ENCODE measurements at regions not wholly inside any gene's neighbourhood (a gene's known extent, or its start where the extent isn't known, plus 50 kb on each side); places are given as distances from the start of the nearest gene placed in this dataset.
A peak's percentile ranks its signal among the peaks of the same experiment; 100 is the strongest.

- TF ChIP-seq RXRA (IDR thresholded peaks at IDR 0.05) (no peak), SP1 (IDR thresholded peaks at IDR 0.05) (no peak), TAF1 (conservative IDR thresholded peaks at IDR 0.05) (no peak), MAX (IDR thresholded peaks at IDR 0.05) (no peak), FOXA1 (IDR thresholded peaks at IDR 0.05) (no peak), CTCF (IDR thresholded peaks at IDR 0.05; ENCODE audit: low read depth, low read length, missing input control) (no peak), YY1 (IDR thresholded peaks at IDR 0.05) (no peak), JUND (IDR thresholded peaks at IDR 0.05) (no peak), HNF4G (IDR thresholded peaks at IDR 0.05) (no peak), FOXA2 (IDR thresholded peaks at IDR 0.05) (no peak), ZBTB33 (IDR thresholded peaks at IDR 0.05) (no peak), RAD21 (IDR thresholded peaks at IDR 0.05) (no peak), ATF3 (IDR thresholded peaks at IDR 0.05) (no peak), EGR1 (IDR thresholded peaks at IDR 0.05; ENCODE audit: low read depth in 2 of 2) (no peak), GABPA (IDR thresholded peaks at IDR 0.05 in 1 of 2, conservative IDR thresholded peaks at IDR 0.05 in 1 of 2) (no peak), HNF4A (conservative IDR thresholded peaks at IDR 0.05) (no peak)
- peaks cover 0 to 5% (median 0%) of the 10 kb centered on the region in 4 donors for H3K4me1 ChIP-seq (ENCODE audit: control insufficient read depth in 4 of 4, insufficient read depth in 4 of 4, low read length in 3 of 4)
- 95% methylated on average over 4 of the region's 4 CpGs for WGBS
- no peak for DNase-seq (ENCODE audit: low spot score)
- no peak overlapping the region for H3K27ac ChIP-seq (ENCODE audit: low read depth in 1 of 2, low read length in 2 of 2)
- no peaks in the 10 kb centered on the region for H3K27me3 ChIP-seq (ENCODE audit: control insufficient read depth in 4 of 4, insufficient read depth in 4 of 4, low read length in 3 of 4)
- peaks cover 0 to 3% (median 0%) of the 10 kb centered on the region in 4 donors for H3K36me3 ChIP-seq (ENCODE audit: control insufficient read depth in 4 of 4, insufficient read depth in 3 of 4, low read depth in 1 of 4, low read length in 3 of 4)
- no peak overlapping the region for H3K4me3 ChIP-seq (ENCODE audit: low read depth in 1 of 3, low read length in 3 of 3)
- no peaks in the 10 kb centered on the region for H3K9me3 ChIP-seq (ENCODE audit: control insufficient read depth in 4 of 4, low read length in 3 of 4)
- no peak overlapping the region for H3K9ac ChIP-seq (ENCODE audit: low read depth in 1 of 2, low read length in 2 of 2)
Measured at GRCh38 chr7:114095885-114096284, 177.1 kb upstream of the PPP1R3A start.

- WGBS: 48% methylated on average over 2 of the region's 2 CpGs
- H3K4me3 ChIP-seq (ENCODE audit: low read depth in 1 of 3, low read length in 3 of 3): peak overlapping the region in 1 of 3 donors; percentile 96
- H3K36me3 ChIP-seq (ENCODE audit: control insufficient read depth in 4 of 4, insufficient read depth in 3 of 4, low read depth in 1 of 4, low read length in 3 of 4): no peaks in the 10 kb centered on the region
- no peak for TF ChIP-seq FOXA1 (IDR thresholded peaks at IDR 0.05)
- TF ChIP-seq FOXA2 (IDR thresholded peaks at IDR 0.05): no peak
- no peak for TF ChIP-seq CTCF (IDR thresholded peaks at IDR 0.05; ENCODE audit: low read depth, low read length, missing input control)
- no peak for TF ChIP-seq ZBTB33 (IDR thresholded peaks at IDR 0.05)
- TF ChIP-seq YY1 (IDR thresholded peaks at IDR 0.05): no peak
- TF ChIP-seq NR2F2 (IDR thresholded peaks at IDR 0.05): no peak
- no peak for TF ChIP-seq GABPA (IDR thresholded peaks at IDR 0.05 in 1 of 2, conservative IDR thresholded peaks at IDR 0.05 in 1 of 2)
- no peak overlapping the region for H3K9ac ChIP-seq (ENCODE audit: low read depth in 1 of 2, low read length in 2 of 2)
- peaks cover 3 to 34% (median 20%) of the 10 kb centered on the region in 4 donors for H3K4me1 ChIP-seq (ENCODE audit: control insufficient read depth in 4 of 4, insufficient read depth in 4 of 4, low read length in 3 of 4)
- H3K9me3 ChIP-seq (ENCODE audit: control insufficient read depth in 4 of 4, low read length in 3 of 4): no peaks in the 10 kb centered on the region
- H3K27ac ChIP-seq (ENCODE audit: low read depth in 1 of 2, low read length in 2 of 2): no peak overlapping the region
- no peak for DNase-seq (ENCODE audit: low spot score)
- peaks cover 0 to 3% (median 0%) of the 10 kb centered on the region in 4 donors for H3K27me3 ChIP-seq (ENCODE audit: control insufficient read depth in 4 of 4, insufficient read depth in 4 of 4, low read length in 3 of 4)
Measured at GRCh38 chr7:114088470-114088940, 169.7 kb upstream of the PPP1R3A start.

Data from liver (tissue), 8 donors.